ENCODE measurements at regions not wholly inside any gene's neighbourhood (a gene's known extent, or its start where the extent isn't known, plus 50 kb on each side); places are given as distances from the start of the nearest gene placed in this dataset.

DNA sequence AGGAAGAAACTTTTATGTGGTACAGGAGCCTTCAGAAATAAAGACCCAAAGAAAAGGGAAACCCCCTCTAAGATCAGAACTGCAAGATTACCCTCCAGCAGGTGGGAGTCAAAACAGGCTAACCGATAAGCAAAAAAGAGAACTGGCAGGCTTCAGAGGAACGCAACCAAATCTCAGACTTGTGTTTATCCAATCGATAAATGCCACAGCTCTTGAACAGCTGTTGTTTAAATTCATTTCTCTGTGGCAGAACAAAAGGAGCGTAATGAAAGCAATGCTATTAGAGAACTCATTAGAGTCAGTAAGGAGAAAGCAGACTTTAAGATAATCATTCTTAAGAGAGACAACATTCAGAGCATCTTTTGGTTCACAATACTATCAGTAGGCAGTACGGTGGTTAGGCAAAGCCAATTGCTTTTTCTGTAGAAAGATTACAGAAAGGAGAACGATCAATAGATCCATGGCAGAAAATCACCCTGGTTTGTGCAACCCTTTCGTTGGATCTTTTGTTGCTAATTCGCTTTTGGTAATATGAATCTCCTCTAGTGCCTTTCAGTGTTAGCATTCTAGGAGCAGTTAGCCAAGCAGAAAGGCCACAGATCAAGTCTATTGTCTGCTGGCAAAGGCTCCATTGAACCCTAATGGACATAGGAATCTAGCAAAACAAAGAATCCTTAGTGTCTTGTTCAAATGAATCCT is 476.4 kb upstream of the CHST9 start:
- CTCF ChIA-PET: interaction anchor here (1.4 kb wide), 1 partner anchor 10 kb away, joined by 3 read pairs; no protein-coding TSS in a partner anchor

More for the DNA sequence above, 476.4 kb upstream of the CHST9 start:
- dilution Hi-C loops (cut with MboI; ENCODE audit: extremely low pct_ligation_motif_present, low sequenced_read_pairs) (no loop called here), intact Hi-C loops (cut with micrococcal nuclease) (no loop called here)
- Histone ChIP-seq H3K9ac (replicated peaks; ENCODE audit: extremely low read depth, insufficient read depth, low read length) (no peak overlapping the region), H3K79me2 (ENCODE audit: control insufficient read depth, insufficient read depth, low read length) (no peaks in the 10 kb centered on the region), H3K4me2 (ENCODE audit: insufficient read depth, low read length) (no peak overlapping the region), H3K4me1 (ENCODE audit: control insufficient read depth, extremely low read depth, insufficient read depth, low read length) (no peaks in the 10 kb centered on the region), H3K36me3 (ENCODE audit: control insufficient read depth in 2 of 2, extremely low read depth in 1 of 2, insufficient read depth in 2 of 2, low read length in 2 of 2) (no peaks in the 10 kb centered on the region), H4K20me1 (replicated peaks; ENCODE audit: control insufficient read depth, extremely low read depth, insufficient read depth, low read length) (no peaks in the 10 kb centered on the region), H2AFZ (ENCODE audit: low read depth, low read length) (no peak overlapping the region), H3K4me3 (replicated peaks in 1 of 3; ENCODE audit: insufficient read depth in 1 of 3, low read depth in 1 of 3, low read length in 3 of 3) (no peak overlapping the region), H3K27ac (ENCODE audit: insufficient read depth, low read depth, low read length) (no peak overlapping the region), H3K9me1 (replicated peaks; ENCODE audit: control insufficient read depth, extremely low read depth, insufficient read depth, low read length) (no peaks in the 10 kb centered on the region), H3K27me3 (ENCODE audit: control insufficient read depth in 2 of 2, insufficient read depth in 2 of 2, low read length in 2 of 2) (peaks cover 0 to 2% of the 10 kb centered on the region in 2 experiments), H3K9me3 (replicated peaks; ENCODE audit: control insufficient read depth, insufficient read depth, low read length) (no peaks in the 10 kb centered on the region)
- no TSS peak for BruUV-seq (replicated peaks)
- POLR2A ChIA-PET: no interaction called here
- no peak for FAIRE-seq
- TF ChIP-seq, protein P1, sequence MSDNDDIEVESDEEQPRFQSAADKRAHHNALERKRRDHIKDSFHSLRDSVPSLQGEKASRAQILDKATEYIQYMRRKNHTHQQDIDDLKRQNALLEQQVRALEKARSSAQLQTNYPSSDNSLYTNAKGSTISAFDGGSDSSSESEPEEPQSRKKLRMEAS (IDR thresholded peaks at IDR 0.05; ENCODE audit: insufficient read depth, insufficient read length): no peak
- TF ChIP-seq FOS (IDR thresholded peaks at IDR 0.05; ENCODE audit: borderline replicate concordance, insufficient read depth, low read length): no peak
- TF ChIP-seq EZH2 (IDR thresholded peaks at IDR 0.05; ENCODE audit: borderline replicate concordance, low read depth, low read length, severe bottlenecking): no peak
- TF ChIP-seq GATA2 (IDR thresholded peaks at IDR 0.05; ENCODE audit: insufficient read depth, insufficient read length, low read depth, low read length): no peak
- TF ChIP-seq, protein P2, sequence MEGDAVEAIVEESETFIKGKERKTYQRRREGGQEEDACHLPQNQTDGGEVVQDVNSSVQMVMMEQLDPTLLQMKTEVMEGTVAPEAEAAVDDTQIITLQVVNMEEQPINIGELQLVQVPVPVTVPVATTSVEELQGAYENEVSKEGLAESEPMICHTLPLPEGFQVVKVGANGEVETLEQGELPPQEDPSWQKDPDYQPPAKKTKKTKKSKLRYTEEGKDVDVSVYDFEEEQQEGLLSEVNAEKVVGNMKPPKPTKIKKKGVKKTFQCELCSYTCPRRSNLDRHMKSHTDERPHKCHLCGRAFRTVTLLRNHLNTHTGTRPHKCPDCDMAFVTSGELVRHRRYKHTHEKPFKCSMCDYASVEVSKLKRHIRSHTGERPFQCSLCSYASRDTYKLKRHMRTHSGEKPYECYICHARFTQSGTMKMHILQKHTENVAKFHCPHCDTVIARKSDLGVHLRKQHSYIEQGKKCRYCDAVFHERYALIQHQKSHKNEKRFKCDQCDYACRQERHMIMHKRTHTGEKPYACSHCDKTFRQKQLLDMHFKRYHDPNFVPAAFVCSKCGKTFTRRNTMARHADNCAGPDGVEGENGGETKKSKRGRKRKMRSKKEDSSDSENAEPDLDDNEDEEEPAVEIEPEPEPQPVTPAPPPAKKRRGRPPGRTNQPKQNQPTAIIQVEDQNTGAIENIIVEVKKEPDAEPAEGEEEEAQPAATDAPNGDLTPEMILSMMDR (IDR thresholded peaks at IDR 0.05; ENCODE audit: extremely low read depth in 1 of 2, insufficient read depth in 1 of 2, low read depth in 1 of 2, low read length in 2 of 2): no peak
- no peak for TF ChIP-seq JUN (IDR thresholded peaks at IDR 0.05; ENCODE audit: borderline replicate concordance, insufficient read depth, insufficient read length, low read depth)
- TF ChIP-seq POLR2A (IDR thresholded peaks at IDR 0.05; ENCODE audit: low read depth, low read length): no peak
- no peak for TF ChIP-seq MYC (IDR thresholded peaks at IDR 0.05; ENCODE audit: low read depth, low read length)
- no peak for TF ChIP-seq POLR2AphosphoS5 (IDR thresholded peaks at IDR 0.05; ENCODE audit: insufficient read depth, low read depth, low read length)
- DNase-seq (ENCODE audit: low read depth, low spot score): no peak
